HG02798 (cell line): ENCODE measurements at regions not wholly inside any gene's neighbourhood (a gene's known extent, or its start where the extent isn't known, plus 50 kb on each side); places are given as distances from the start of the nearest gene placed in this dataset.
"Not testable (repeated sequence)": the region's sequence is repeated elsewhere in the genome, so short reads cannot be mapped to it uniquely, and the experiment has no call there.

Experiments used
- ATAC-seq: cut with Tn5 transposase; IDR thresholded peaks from one replicate; pipeline ENCODE4 v1.9.1; 2021; ENCODE audit warnings: mild to moderate bottlenecking; ENCODE audit not compliant: unreplicated experiment, poor library complexity

DNA sequence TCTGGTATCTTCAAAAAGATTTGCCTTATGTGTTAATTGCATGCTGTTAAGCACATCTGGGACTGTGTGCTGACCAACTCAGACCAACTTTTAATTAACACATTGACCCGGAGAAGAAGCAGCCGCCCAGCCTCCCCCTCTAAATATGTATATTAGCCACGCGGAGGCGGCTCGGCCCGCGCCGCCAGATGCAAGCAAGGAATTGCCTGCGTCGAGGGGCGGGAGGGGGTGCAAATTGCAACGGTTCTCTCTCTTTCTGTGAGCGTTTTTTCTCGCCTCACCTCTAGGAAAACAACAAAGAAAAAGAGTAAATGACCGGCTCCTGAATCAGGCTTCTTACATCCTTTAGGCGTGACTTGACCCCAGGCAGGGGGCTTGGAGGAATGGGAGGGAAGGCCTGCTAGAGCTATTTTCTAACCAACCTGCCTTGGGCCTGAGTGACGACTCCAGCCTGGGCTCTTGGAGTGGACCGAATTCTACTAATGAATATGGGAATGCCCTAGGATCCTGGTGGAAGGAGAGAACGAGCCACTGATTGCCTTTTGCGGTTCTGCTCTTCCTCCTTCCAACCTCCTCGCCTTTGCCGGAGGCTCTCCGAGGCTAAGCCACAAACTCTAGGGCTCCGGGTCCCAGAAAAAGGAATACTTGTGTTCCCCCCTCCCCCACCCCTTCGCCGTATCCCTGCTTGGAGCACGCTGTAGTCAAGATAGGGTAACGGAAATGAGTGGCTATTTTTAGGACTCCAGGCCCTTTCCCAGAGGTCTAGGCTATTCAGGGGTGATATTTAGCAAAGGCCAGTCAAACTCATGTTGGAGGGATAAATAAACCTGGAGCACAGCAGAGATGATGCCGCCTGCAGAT, 417.0 kb upstream of the ESRRG start:
- ATAC-seq, result no peak

DNA sequence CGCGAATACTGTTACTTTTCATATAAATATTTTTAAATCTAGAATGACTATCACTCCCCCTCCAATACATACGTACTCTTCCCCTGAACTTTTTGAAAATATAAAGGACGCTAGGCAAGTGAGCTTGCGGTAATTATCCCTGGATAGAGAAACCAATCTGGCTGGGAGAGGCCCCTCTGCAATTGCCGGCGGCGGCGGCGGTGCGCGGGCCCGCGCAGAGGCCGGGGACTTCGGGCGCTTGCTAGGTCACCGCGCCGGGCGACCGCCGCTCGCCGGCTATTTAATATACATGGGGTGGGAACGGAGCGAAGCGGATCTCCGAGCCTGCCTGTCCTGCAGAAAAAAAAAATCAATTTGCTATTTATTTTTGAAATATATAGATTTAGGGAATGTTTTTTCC, 416.3 kb upstream of the ESRRG start:
- no peak for ATAC-seq

DNA sequence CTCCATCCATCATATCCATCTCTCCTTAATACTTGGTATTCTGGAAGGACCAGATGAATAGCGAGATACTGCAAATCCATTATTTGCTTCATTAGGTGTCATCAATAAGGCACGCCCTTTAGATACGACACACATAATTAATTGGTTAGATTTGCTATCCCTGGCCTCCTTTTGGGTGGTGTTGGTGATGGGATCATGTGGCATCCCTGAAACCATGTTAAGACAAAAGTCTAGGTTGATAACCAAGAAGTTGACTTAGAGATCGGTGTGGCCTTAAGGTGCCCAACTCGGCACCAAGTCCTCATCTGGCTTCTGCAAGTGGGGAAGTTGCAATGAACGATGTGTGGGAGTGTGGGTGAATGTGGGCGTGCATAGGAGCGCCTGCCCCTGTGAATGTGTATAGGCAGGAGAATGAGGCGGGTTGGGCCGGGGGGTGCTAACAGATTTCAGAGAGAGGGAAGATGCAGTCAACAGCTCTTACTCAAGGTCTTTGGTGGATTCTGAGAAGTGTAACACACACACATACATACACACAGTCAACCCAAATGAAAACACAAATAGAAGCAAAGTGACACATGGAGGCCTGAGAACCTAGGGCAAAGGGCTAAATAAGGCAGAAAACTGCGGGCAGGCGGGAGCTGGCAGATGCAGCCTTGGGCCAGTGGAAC, 415.7 kb upstream of the ESRRG start:
- ATAC-seq, result no peak

DNA sequence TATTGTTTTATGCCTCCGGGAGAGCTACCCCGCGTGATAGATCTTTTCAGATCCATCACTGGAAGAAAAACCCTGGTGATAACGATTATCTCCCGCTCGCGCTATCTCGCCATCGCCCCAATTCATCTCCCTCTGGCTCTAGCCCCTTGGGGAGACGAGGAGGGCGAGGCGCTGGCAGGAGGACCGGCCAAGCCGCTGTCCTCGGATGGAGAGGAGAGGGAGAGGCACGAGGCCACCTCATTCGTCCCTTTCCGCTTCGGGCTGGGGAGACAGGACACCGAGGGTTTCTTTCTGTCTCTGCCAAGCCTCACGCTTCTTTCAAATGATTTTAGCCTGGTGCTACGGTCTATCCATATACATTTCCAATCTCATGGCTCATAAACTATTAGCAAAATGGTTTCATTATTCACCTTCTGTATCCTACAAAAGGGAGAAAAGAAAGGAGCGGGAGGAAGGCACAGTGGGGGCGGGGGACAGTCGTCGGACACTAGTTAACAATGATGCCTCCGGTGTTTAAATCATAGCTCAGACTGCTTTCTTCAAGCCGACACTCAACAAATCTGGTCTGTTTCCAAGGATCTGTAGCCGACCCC, 415.0 kb upstream of the ESRRG start:
- ATAC-seq, result no peak

DNA sequence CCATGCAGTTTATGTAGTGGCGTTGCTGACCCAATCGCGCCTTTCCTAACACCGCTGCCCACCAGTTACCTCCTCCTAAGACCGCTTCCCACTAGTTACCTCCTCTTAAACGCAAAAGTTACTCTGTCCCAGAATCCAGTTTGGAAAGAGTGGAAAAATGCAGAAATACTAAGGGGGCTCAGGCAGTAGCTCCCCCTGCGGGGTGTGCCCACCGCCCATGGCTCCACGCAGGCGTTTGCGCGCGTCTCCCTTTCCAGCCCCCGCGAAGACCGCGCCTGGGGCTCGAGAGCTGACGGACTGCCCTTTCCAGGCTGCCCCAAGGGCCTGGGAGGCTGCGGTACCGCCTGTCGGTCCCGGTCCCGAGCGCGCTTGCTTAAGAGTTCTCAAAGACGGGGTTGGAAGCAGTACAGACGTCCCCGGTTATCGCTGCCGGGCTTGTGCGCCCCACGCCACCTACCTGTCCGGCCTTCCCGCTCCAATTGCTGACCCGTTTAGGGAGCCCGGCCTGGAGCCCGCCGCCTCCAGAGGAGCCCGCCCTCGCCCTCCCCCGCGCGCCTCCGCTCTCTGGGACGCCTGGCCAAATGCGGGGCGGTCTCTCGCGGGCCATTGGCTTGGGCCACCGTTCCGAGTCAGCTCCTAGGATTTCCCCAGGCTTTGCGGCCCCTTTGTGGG, 414.1 kb upstream of the ESRRG start:
- ATAC-seq, result no peak

DNA sequence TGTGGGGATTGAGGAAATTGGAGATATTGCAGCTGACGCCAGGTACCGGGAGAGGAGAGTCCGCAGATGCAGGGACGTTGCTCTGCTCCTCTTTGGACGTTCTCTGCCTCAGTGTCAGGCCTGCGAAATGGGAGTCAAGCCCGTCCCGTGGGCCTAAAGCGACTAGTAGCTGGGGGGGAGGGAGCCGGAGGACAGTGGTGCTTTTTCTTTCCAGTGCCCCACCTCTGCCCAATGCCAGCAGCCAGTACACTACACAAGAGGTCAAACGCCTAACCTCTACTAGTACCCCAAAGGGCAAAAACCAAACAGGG, 413.6 kb upstream of the ESRRG start:
- no peak for ATAC-seq

DNA sequence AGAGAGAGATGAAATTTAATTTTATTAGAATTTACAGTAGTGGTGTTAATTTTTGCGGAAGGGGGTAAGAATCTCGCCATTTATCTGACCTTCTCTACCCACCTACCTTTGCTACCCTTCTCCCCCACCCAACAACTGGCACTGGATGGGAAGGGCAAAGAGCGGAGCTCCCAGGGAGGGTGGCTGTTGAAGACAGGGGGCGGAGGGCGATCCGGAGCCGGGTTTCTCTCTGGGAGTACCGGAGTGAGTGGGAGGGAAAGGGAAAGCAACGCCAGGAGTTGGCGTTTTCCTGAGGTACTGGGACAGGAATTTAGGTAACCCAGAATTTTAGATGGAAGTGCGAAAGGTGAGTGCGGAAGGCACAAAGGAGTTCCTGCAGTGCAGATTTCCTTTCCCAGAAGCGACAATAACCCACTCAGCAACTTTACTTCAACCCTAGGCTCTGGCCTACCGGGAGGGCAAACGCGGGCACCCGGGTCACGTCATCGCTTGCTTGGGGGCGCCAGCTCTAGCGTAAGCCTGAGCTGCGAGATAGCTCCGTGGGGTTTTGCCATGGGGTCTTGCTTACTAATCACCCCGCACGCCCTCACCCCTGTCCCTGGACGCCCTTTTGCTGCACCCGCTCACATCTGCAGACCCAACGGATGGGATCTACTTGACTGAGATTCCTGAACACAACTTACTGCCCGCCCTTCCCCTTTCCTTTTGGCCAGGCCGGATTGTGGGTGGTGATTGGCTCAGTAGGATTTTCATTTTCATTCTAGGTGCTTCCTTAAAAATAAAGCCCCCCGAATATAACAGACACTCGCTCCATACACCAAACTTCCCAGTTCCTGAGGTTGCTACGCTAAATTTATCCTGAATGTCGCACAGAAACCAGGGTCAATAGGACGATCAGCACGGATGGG, 413.0 kb upstream of the ESRRG start:
- ATAC-seq, result no peak

DNA sequence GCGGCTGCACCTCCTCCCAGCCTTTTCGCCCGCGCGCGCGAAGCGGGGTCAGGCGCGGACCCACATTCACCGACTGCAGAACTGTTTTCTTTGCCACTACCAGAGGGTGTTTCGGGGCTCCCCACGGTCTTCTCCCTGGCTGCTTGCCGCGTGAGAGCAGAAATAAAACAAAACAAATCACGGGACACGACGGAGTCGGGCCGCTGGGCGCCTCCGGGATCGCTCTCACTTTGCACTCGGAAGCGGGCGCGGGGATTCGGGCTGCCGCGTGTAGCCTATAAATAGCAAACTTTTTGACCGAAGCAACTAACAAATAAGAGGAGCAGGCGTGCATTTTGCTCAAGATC, 412.3 kb upstream of the ESRRG start:
- ATAC-seq, result no peak

DNA sequence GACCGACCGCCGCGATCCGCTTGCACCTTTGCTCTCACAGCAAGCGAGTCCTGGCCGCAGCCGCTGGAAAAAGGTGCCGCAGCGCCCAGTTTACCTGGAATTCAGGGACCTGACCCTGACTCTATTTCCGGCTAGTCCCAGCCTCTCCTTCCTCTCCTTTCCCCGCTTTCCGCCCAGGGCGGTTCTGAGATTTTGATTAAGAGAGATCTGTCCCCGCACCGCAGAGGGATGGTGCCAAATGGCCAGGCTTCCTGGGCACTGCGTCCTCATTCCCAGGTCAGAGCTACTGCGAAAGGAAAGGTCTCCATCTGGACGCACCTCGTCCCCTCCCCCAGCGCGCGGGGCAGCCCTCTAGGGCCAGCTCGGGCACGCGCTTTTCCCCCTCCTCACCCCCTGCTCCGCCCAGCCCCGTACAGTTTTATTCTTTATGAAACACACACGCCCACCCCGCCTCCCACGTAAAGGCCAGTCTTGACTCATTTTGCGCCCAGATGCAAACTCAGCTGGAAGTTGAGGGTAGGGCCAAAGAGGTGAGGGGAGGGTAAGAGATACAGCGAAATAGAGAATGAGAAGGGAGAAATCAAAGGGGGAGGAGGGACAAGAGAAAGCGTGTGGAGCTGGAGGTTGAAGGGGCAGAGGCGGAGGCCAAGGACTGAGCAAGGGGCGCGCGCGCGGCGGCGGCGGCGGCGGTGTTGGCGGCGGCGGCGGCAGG, 411.8 kb upstream of the ESRRG start:
- no peak for ATAC-seq

DNA sequence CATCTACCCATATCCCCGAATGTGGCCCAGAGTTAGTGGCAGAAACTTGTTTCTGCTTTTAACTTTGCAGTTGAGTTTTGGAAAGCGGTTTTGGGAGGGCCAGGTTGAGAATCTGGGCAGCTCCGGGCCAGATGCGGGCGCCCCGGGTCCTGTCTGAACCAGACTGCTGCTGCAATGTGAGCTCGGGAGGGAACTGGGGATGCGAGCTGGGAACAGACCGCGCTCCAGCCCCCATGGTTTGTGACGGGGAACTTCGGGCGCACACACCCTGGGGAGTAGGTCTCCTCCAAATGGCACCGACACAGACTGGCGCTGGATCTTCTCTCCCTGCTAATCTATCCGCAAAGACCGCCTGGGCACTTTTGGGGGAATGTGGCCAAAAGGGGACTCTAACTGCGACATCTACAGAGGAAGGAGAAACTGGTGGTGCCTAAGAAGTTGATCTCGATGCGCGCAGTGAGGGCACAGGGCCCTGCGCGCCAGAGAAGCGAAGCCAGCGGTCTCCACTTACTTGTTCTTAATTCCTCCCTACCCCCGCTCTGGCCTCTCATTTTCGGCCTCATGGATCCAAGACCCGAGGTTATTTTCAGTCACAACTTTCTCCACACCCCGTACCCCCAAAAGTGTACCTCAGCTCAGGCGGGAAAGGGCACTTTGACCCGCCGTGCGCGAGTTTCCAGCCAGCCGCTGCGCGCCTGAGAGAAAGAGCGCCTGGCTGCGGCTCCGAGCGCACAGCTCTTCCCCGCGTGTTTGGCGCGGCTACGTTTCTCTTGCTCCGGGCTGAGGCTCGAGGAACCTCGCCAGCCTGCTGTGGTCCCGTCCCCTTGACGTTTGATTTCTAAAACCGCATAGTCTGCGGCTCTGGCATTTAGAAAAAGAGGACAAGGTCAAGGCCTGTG, 411.0 kb upstream of the ESRRG start:
- ATAC-seq, result no peak

DNA sequence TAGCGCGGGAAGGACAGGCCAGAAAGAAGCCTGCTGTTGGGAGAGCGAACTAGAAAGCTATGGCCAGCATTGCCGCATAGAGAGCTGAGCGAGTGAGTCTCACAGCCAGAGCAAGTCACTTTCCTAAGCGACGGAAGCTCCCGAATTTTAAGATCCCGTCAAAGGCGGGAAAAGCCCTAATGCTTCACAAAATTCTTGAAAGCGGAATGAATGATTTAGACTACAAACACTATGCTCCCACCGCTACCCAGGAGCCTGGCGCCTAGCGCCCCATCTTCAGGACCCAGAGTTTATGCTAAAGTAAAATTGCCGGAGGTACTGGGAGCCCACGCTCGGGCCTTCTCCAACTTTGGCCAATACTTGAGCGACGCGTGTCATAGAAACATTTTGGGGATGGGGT, 409.9 kb upstream of the ESRRG start:
- no peak for ATAC-seq

DNA sequence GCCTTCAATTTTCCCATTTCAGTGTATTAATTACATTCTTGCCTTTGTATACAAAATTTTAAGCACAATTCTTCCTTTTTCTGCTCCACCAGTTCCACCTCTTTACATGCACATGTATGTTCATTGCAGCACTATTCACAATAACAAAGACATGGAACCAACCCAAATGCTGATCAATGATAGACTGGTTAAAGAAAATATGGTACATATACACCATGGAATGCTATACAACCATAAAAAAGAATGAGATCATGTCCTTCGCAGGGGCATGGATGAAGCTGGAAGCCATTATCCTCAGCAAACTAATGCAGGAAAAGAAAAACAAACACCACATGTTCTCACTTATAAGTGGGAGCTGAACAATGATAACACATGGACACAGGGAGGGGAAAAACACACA, 400.1 kb upstream of the ESRRG start:
- not testable (repeated sequence) for ATAC-seq

DNA sequence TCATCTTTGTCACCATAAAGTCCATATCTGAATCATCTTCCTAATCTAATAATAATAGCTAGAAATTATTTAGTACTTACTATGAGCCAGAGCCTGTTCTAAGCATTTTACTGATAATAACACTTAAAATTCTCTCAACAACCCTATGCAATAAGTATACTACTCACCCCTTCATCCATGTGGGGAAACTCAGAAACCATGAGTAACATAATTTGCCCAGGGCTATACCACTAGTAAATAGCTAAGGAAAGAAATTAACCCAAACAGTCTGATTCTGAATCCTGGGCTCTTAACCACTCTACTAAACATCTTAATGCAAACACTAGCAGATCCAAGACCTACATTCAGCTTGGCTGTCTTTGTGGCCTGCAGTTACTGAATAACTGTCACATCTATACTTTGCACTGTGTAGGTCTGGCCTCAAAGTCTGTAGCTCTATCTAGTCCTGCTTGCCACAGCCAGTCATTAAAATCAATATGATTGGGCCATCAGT, 394.8 kb upstream of the ESRRG start:
- no peak for ATAC-seq

DNA sequence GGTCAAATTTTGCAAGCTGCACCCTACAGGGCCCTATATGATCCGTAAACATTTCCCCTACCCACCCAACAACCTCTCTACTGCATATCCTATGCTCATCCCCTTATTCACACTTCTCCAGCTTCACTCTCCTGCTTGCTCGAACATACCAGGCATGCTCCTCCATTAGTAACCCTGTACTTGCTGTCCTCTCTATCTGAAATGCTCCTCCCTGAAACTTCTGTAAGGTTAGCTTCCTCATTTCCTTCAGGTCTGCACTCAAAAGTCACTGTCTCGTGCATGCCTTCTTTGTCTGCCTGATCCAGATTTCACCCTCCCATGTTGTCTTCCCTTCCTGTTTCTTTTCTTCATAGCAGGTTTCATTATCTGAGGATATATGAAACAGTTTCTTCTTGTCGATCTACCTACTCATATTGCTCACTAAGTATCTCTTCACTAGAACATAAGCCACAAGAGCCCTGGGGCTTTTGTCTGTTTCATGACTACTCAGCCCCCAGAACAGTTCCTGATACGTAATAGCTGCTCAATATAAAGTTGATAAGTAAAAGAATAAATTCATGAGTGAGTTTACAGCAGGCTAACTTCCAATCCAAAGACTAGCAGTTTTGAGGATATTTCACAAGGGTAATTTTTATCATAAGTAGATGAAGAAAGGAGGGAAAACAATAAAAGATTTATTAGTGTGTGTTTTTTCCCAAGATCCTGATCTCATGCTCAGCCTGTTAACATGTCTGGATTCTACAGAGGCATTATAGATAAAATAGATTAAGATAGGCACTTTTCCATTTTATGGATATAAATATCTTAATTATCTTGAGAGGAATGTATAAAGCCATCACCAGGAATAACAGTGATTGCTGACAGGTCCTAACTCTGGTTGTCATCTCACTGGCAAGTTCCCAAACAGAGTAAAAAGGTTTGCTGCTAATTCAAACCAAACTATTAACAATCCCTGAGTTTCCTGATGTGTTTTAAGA, 392.5 kb upstream of the ESRRG start:
- no peak for ATAC-seq

DNA sequence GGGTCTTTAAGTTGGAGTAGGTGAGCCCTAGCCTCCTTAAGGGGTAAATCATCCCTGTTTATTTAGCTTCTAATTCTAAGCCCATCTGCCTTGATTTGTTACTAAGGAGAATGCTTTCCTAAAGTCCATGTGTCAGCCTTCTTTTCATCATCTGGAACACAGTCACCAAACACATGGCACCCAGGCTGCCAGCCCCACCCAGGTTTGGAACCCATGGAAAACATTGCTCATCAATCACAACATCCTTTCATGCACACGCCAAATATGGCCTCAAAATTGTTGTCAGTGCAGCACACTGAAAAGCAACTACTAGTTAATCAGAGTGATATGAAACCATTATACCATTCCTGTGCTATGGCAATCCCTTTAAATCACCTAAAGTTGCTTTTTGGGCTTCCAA, 386.7 kb upstream of the ESRRG start:
- ATAC-seq, result no peak

DNA sequence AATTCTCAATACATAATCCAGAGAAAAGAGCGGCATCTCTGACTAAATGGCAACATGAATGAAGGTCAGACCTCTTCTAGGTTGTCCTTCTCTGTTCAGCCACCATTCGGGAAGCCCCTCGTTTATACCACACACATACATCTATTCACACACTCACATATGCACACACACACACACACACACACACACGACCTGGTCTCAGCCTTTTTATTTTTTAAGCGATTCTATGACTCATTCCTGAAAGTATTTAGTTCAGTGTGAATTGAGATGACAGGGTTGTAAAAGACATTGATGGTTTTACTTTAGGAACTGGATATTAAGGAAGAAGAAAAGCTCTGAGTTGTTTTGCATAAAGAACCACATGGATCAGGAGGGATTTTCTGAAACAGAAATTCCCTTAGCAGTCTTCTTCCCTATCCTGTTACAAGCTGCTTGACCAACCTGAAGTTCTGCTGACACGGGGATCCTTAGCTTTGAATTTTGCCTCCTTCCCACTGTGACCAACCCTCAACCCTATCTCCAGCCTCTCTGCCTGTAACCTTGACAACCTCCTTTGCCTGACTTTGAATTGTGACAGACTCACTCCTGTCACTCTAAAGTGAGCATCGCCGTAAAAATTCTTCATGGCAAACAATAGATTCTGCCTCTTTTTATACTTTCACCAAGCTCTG, 383.1 kb upstream of the ESRRG start:
- ATAC-seq, result no peak

DNA sequence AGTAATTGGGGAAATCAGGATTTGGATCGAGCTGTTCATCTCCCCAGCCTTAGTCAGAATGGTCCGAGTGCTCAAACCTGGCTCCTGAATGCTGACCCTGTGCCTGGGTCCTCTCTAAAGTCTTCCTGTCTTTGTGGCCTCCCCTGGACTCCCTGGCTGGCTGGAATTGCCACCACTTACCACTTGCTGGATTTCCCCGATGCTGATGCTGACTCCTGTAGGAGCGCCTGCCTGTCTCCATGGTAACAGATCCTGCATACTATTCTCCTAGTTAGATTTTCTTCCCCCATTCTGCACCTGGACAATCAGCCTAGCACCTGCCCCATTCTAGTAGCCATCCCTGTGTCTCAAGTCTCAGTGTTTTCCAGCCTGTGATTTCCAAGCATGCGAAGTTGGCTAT, 382.2 kb upstream of the ESRRG start:
- ATAC-seq, result no peak
